ENCODE measurements at regions not wholly inside any gene's neighbourhood (a gene's known extent, or its start where the extent isn't known, plus 50 kb on each side); places are given as distances from the start of the nearest gene placed in this dataset.
"Not testable (repeated sequence)": the region's sequence is repeated elsewhere in the genome, so short reads cannot be mapped to it uniquely, and the experiment has no call there.

GRCh38 chr14:56000846-56001245 lies 117.4 kb upstream of the PELI2 start:
- no peak for DNase-seq (ENCODE audit: low spot score)
- no peak for TF ChIP-seq CTCF (IDR thresholded peaks at IDR 0.05; ENCODE audit: extremely low read depth, missing control alignments)

GRCh38 chr14:56002342-56002741 lies 115.9 kb upstream of the PELI2 start:
- no peak for DNase-seq (ENCODE audit: low spot score)
- no peak for TF ChIP-seq CTCF (IDR thresholded peaks at IDR 0.05; ENCODE audit: extremely low read depth, missing control alignments)

GRCh38 chr14:56002876-56003625 lies 115.2 kb upstream of the PELI2 start:
- no peak for DNase-seq (ENCODE audit: low spot score)
- no peak for TF ChIP-seq CTCF (IDR thresholded peaks at IDR 0.05; ENCODE audit: extremely low read depth, missing control alignments)

DNA sequence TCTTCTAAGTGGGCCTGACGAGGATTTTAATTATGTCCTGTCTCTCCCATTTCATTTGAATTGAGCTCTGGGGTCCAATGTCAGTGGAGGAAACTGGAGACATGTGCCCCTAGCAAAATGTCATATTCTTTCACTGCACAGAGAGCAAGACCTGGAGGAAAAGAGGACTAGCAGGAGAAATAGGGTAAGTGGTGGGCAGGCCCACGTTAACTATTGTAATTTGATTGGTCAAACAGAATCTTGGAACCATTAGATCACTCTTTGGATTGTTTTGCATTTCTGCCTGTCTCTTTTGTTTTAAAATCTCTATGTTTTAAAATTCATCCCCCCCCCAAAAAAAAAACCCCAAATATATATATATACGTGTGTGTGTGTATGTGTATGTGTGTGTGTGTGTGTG lies 113.9 kb upstream of the PELI2 start:
- TF ChIP-seq CTCF (IDR thresholded peaks at IDR 0.05; ENCODE audit: extremely low read depth, missing control alignments): no peak
- DNase-seq (ENCODE audit: low spot score): no peak

- peak; percentile 38 for DNase-seq (ENCODE audit: low spot score)
Observed at GRCh38 chr14:56004786-56005185, 113.4 kb upstream of the PELI2 start.

DNA sequence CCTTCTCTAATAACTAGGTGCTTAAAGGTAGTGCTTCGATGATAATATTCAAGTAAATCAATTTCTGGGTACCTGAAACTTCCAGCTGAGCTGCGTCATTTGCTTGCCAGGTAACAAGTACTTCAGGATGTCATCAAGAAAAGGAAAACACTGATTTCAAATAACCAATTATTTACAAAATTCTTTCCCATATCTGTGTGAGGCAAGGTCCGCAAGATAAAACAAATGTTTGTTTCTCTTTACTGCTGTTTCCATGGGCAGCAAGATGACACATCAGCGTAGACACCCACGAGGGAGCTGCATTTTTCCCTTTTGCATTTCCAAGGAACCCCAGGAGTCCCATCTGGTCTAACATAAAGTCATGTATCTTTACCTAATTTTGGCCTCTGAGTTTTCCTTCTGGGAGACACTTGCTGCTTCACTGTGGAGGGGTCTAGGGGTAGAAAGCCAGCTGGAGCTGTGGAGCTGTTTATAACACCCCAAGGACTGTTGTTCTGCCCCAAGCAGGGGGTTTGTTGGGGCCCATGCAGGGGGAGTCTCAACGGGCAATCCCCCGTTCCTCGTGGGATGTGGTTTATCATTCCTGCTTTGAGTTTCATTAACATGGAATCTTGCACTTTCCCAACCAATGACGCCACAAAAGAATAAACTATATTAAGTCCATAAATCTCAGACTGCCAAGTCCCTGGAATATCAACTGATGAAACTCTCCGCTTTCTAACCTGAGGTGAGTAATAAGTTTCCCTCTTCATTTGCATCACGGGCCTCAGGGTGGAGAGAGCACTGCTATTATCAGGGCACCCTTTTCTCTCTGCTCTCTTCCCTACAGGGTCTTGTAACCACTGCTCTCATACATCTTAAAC lies 112.8 kb upstream of the PELI2 start:
- DNase-seq (ENCODE audit: low spot score): no peak
- TF ChIP-seq CTCF (IDR thresholded peaks at IDR 0.05; ENCODE audit: extremely low read depth, missing control alignments): no peak

More at GRCh38 chr14:56004786-56005185, 113.4 kb upstream of the PELI2 start:
- no peak for TF ChIP-seq CTCF (IDR thresholded peaks at IDR 0.05; ENCODE audit: extremely low read depth, missing control alignments)

DNA sequence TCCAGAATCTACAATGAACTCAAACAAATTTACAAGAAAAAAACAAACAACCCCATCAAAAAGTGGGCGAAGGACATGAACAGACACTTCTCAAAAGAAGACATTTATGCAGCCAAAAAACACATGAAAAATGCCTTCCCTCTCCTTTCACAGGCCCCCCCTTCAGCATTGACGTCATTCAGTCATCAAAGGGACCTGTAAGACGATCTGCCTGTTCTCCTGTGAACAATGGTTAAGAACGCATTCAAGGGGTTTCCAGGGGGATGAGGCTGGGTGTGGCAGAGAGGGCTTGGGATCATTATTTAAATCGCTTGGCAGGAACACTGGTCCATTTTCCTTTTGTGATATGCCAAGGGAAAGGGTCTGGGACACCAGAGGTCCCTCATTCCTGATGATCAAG lies 110.7 kb upstream of the PELI2 start:
- not testable (repeated sequence) for DNase-seq (ENCODE audit: low spot score)
